ENCODE measurements at regions not wholly inside any gene's neighbourhood (a gene's known extent, or its start where the extent isn't known, plus 50 kb on each side); places are given as distances from the start of the nearest gene placed in this dataset.

DNA sequence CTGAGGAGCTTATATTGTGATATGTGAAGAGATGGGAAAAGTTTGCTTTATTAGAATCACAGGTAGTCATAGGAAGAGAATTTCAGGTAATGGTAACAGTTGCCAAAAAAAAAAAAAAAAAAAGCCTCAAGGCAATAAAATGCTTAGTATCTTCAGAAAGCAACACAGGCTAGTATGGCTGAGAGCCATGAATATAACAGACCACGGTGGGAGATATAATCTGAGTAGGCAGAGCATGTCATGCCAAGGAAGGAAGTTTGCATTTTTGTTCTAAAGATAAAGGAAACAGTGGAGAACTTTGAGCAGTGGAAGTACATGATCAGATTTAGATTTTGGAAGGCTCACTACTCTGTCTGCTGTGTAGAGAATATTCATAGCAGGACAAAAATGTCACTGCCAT, 211.4 kb downstream of the ETS1 start:
- Histone ChIP-seq H3K9me3 (no peaks in the 10 kb centered on the region), H3K27ac (no peak overlapping the region), H3K4me3 (no peak overlapping the region), H3K27me3 (no peaks in the 10 kb centered on the region), H3K36me3 (no peaks in the 10 kb centered on the region), H3K4me1 (peaks cover 0 to 3% of the 10 kb centered on the region in 2 donors)
- DNase-seq, result no peak
- intact Hi-C loops (cut with DNase I), result no loop called here
- TF ChIP-seq, protein P1, sequence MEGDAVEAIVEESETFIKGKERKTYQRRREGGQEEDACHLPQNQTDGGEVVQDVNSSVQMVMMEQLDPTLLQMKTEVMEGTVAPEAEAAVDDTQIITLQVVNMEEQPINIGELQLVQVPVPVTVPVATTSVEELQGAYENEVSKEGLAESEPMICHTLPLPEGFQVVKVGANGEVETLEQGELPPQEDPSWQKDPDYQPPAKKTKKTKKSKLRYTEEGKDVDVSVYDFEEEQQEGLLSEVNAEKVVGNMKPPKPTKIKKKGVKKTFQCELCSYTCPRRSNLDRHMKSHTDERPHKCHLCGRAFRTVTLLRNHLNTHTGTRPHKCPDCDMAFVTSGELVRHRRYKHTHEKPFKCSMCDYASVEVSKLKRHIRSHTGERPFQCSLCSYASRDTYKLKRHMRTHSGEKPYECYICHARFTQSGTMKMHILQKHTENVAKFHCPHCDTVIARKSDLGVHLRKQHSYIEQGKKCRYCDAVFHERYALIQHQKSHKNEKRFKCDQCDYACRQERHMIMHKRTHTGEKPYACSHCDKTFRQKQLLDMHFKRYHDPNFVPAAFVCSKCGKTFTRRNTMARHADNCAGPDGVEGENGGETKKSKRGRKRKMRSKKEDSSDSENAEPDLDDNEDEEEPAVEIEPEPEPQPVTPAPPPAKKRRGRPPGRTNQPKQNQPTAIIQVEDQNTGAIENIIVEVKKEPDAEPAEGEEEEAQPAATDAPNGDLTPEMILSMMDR (IDR thresholded peaks at IDR 0.05), result no peak
- ATAC-seq, result no peak

DNA sequence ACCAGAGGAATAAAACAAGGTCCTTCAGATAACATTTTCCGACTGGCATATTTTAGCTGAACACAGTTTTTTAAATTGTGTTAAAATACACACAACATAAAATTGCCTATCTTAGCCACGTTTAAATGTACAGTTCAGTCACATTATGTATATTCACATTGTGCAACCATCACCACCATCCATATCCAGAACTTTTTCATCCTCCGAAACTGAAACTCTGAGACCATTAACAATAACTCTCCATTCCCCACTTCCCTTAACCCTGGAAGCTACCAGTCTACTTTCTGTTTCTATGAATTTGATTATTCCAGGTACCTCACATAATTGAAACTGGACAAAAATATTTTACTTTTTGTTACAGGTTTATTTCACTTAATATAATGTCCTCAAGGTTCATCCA, 213.3 kb downstream of the ETS1 start:
- TF ChIP-seq, protein P1 (IDR thresholded peaks at IDR 0.05), result no peak
- Histone ChIP-seq H3K4me1 (peaks cover 0 to 3% of the 10 kb centered on the region in 2 donors), H3K36me3 (no peaks in the 10 kb centered on the region), H3K4me3 (no peak overlapping the region), H3K9me3 (no peaks in the 10 kb centered on the region), H3K27ac (no peak overlapping the region), H3K27me3 (no peaks in the 10 kb centered on the region)
- ATAC-seq, result no peak
- DNase-seq, result no peak
- intact Hi-C loops (cut with DNase I), result no loop called here

DNA sequence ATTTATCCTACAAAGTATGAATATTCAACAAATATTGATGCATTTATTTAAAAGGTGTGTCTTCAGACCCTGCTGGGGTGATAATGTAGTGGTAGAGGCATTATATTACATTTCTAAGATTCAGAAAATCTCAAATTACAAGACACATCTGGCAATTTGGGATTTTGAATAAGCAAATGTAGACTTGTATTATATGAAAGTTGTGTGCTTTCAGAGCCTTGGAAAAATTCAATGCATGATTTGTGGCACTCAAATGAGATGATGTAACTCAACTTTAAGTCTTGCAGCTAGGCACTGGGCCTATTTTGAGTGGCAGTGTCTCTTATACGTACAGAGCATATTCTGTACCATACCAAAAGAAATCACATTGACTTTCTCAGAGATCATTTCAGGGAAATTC, 214.4 kb downstream of the ETS1 start:
- Histone ChIP-seq H3K4me1 (peaks cover 0 to 3% of the 10 kb centered on the region in 2 donors), H3K4me3 (no peak overlapping the region), H3K27ac (no peak overlapping the region), H3K36me3 (no peaks in the 10 kb centered on the region), H3K9me3 (no peaks in the 10 kb centered on the region), H3K27me3 (no peaks in the 10 kb centered on the region)
- DNase-seq, result no peak
- intact Hi-C loops (cut with DNase I), result no loop called here
- no peak for ATAC-seq
- TF ChIP-seq, protein P1 (IDR thresholded peaks at IDR 0.05), result no peak

DNA sequence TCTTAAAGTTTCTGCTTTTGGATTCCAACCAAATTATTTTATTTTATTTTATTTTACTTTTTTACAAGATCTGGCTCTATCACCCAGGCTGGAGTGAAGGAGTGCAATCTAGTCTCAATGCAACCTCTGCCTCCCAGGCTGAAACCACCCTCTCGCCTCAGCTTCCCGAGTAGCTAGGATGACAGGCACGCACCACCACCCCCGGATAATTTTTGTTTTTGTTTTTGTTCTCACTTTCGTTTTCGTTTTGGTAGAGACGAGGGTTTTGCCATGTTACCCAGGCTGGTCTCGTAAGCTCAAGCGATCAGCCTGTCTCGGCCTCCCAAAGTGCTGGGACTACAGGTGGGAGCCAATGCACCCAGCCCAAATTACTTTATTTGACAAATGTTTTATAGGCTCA, 219.8 kb downstream of the ETS1 start:
- DNase-seq (no peak), ATAC-seq (no peak)
- Histone ChIP-seq H3K4me1 (no peaks in the 10 kb centered on the region), H3K27me3 (no peaks in the 10 kb centered on the region), H3K9me3 (no peaks in the 10 kb centered on the region), H3K4me3 (no peak overlapping the region), H3K36me3 (no peaks in the 10 kb centered on the region), H3K27ac (no peak overlapping the region)
- intact Hi-C loops (cut with DNase I), result no loop called here
- TF ChIP-seq, protein P1 (IDR thresholded peaks at IDR 0.05), result no peak

DNA sequence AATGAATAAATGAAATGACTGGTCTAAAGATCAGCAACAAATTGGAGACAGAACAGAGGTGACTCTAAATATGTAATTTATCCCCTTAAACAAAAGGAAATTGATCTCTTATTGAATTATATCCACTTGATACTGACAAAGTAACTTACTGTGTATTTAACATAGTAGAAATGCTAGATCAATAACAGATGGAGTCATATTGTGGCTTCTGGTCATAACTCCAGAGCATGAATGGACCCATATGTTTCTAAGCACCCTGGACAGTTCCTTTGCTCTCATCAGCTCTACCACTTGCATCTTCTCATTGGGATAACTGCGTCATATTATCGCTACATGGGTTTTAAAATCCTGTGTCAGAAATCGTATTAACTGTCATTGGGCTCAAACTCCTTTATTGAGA, 222.3 kb downstream of the ETS1 start:
- H3K27me3 ChIP-seq, result no peaks in the 10 kb centered on the region
- ATAC-seq (peak; percentile 50), DNase-seq (peak in 2 of 4 donors; percentile 63 to 66)
- no peak overlapping the region for H3K4me3 ChIP-seq
- TF ChIP-seq, protein P1 (IDR thresholded peaks at IDR 0.05), result no peak
- H3K4me1 ChIP-seq, result no peaks in the 10 kb centered on the region
- intact Hi-C loops (cut with DNase I), result no loop called here
- H3K36me3 ChIP-seq, result no peaks in the 10 kb centered on the region
- H3K9me3 ChIP-seq, result no peaks in the 10 kb centered on the region
- no peak overlapping the region for H3K27ac ChIP-seq
